GM23338 (cell line): ENCODE measurements at regions not wholly inside any gene's neighbourhood (a gene's known extent, or its start where the extent isn't known, plus 50 kb on each side); places are given as distances from the start of the nearest gene placed in this dataset.

Experiments
- ATAC-seq: fragments of 200-7000 bp; cut with Tn5 transposase; 3 replicates; pipeline ENCODE4 v1.9.1; 2020
- DNase-seq: peaks from one replicate; pipeline ENCODE4 v3.0.0-alpha.2; 2015; ENCODE audit warnings: low spot score
- H2AFZ ChIP-seq: fragments of 200-600 bp; sonication (generic); 2 replicates; pipeline ENCODE4 v1.8.0; 2016; ENCODE audit warnings: antibody characterized with exemption, mild to moderate bottlenecking, moderate library complexity
- H3F3A ChIP-seq: fragments of 200-600 bp; sonication (generic); replicated peaks from 2 replicates; pipeline ENCODE4 v1.8.0; 2017; ENCODE audit warnings: antibody characterized with exemption, mixed run types, low read depth
- H3K27ac ChIP-seq: fragments of 200-600 bp; sonication (generic); 2 replicates; pipeline ENCODE4 v1.6.1; 2016; ENCODE audit warnings: low read depth
- H3K27me3 ChIP-seq: fragments of 200-600 bp; sonication (generic); 2 replicates; pipeline ENCODE4 v1.8.0; 2016; ENCODE audit warnings: mild to moderate bottlenecking, mixed run types, moderate library complexity; ENCODE audit not compliant: insufficient read depth
- H3K36me3 ChIP-seq: fragments of 200-600 bp; sonication (generic); 2 replicates; pipeline ENCODE4 v1.8.0; 2016; ENCODE audit warnings: mild to moderate bottlenecking; ENCODE audit not compliant: insufficient read depth
- H3K4me1 ChIP-seq: fragments of 200-600 bp; sonication (generic); 2 replicates; pipeline ENCODE4 v1.8.0; 2016; ENCODE audit warnings: mild to moderate bottlenecking, moderate library complexity; ENCODE audit not compliant: insufficient read depth
- H3K4me2 ChIP-seq: fragments of 200-600 bp; sonication (generic); 2 replicates; pipeline ENCODE4 v1.7.1; 2017; ENCODE audit warnings: mixed run types
- H3K4me3 ChIP-seq: fragments of 200-600 bp; sonication (generic); 2 replicates; pipeline ENCODE4 v1.6.1; 2016; ENCODE audit warnings: mixed run types
- H3K79me2 ChIP-seq: fragments of 200-600 bp; sonication (generic); replicated peaks from 2 replicates; pipeline ENCODE4 v1.8.0; 2017; ENCODE audit warnings: mild to moderate bottlenecking; ENCODE audit not compliant: insufficient read depth
- H3K9me2 ChIP-seq: fragments of 200-600 bp; sonication (generic); 2 replicates; pipeline ENCODE4 v1.8.0; 2017; ENCODE audit not compliant: insufficient read depth
- H4K20me1 ChIP-seq: fragments of 200-600 bp; sonication (generic); replicated peaks from 2 replicates; pipeline ENCODE4 v1.8.0; 2017; ENCODE audit warnings: mild to moderate bottlenecking; ENCODE audit not compliant: insufficient read depth
- H3K27ac Mint-ChIP-seq: 2 replicates; pipeline ENCODE4 v1.8.0; 2020; ENCODE audit warnings: inconsistent platforms, mild to moderate bottlenecking, moderate library complexity, mixed read lengths
- H3K27me3 Mint-ChIP-seq: 3 replicates; pipeline ENCODE4 v1.8.0; 2022; ENCODE audit warnings: low read depth, mild to moderate bottlenecking, moderate library complexity, mixed read lengths, inconsistent platforms; ENCODE audit not compliant: insufficient read depth, poor library complexity
- H3K36me3 Mint-ChIP-seq: 3 replicates; pipeline ENCODE4 v1.8.0; 2021; ENCODE audit warnings: low read depth, mild to moderate bottlenecking, inconsistent platforms, moderate library complexity, mixed read lengths
- H3K4me1 Mint-ChIP-seq: 3 replicates; pipeline ENCODE4 v1.8.0; 2020; ENCODE audit warnings: mild to moderate bottlenecking, inconsistent platforms, mixed read lengths
- H3K4me3 Mint-ChIP-seq: 3 replicates; pipeline ENCODE4 v1.8.0; 2021; ENCODE audit warnings: moderate library complexity, mild to moderate bottlenecking, inconsistent platforms, mixed read lengths
- H3K9me3 Mint-ChIP-seq: 3 replicates; pipeline ENCODE4 v1.8.0; 2020; ENCODE audit warnings: moderate library complexity, mild to moderate bottlenecking, inconsistent platforms, mixed read lengths
- CTCF ChIP-seq, 2 experiments: fragments of 200-600 bp in 1 of 2; sonication (generic) in 1 of 2; conservative IDR thresholded peaks; 2 replicates each; pipeline versions ENCODE4 v1.5.1 to v1.6.1; 2016 to 2017; ENCODE audit warnings: antibody characterized with exemption in 2 of 2, low read depth in 2 of 2, mild to moderate bottlenecking in 2 of 2, moderate library complexity in 1 of 2
- EZH2 ChIP-seq: fragments of 200-600 bp; sonication (generic); IDR thresholded peaks from one replicate; pipeline ENCODE4 v1.8.0; 2017; ENCODE audit warnings: antibody characterized with exemption, mild to moderate bottlenecking, low read depth; ENCODE audit not compliant: unreplicated experiment
- EZH2phosphoT487 ChIP-seq: fragments of 200-600 bp; sonication (generic); IDR thresholded peaks from one replicate; pipeline ENCODE4 v1.8.1; 2018; ENCODE audit warnings: antibody characterized with exemption; ENCODE audit not compliant: unreplicated experiment
- JUNB ChIP-seq: IDR thresholded peaks from one replicate; pipeline ENCODE4 v1.6.1; 2016; ENCODE audit warnings: antibody characterized with exemption; ENCODE audit not compliant: unreplicated experiment
- POLR2AphosphoS5 ChIP-seq: IDR thresholded peaks from 2 replicates; pipeline ENCODE4 v1.6.1; 2016; ENCODE audit warnings: antibody characterized with exemption, low read depth
- ZNF331 ChIP-seq: fragments of 250-450 bp; sonication (Bioruptor Pico); IDR thresholded peaks from 2 replicates; pipeline ENCODE4 v1.5.0; 2020; ENCODE audit warnings: low read depth, mild to moderate bottlenecking, moderate library complexity
- TF ChIP-seq, protein P1 (sequence below): fragments of 250-450 bp; sonication (Bioruptor Pico); IDR thresholded peaks from 2 replicates; pipeline ENCODE4 v1.5.0; 2020; ENCODE audit warnings: mild to moderate bottlenecking, moderate library complexity

GRCh38 chr2:129914538-129915302, 64.7 kb upstream of the RAB6C start:
- Histone ChIP-seq H3K4me3 (no peak overlapping the region), H3K27ac (no peak overlapping the region), H3K4me1 (no peaks in the 10 kb centered on the region), H3K4me2 (no peak overlapping the region), H3K36me3 (no peaks in the 10 kb centered on the region), H4K20me1 (no peaks in the 10 kb centered on the region), H3K27me3 (no peaks in the 10 kb centered on the region), H2AFZ (no peak overlapping the region), H3K79me2 (no peaks in the 10 kb centered on the region), H3F3A (no peaks in the 10 kb centered on the region), H3K9me2 (peaks cover 7% of the 10 kb centered on the region; the same call in 1 of the 2 replicates)
- no peak overlapping the region for H3K27ac Mint-ChIP-seq
- TF ChIP-seq ZNF331 (CRISPR knock-in tag): no peak
- no peak for TF ChIP-seq POLR2AphosphoS5
- TF ChIP-seq, protein P1, sequence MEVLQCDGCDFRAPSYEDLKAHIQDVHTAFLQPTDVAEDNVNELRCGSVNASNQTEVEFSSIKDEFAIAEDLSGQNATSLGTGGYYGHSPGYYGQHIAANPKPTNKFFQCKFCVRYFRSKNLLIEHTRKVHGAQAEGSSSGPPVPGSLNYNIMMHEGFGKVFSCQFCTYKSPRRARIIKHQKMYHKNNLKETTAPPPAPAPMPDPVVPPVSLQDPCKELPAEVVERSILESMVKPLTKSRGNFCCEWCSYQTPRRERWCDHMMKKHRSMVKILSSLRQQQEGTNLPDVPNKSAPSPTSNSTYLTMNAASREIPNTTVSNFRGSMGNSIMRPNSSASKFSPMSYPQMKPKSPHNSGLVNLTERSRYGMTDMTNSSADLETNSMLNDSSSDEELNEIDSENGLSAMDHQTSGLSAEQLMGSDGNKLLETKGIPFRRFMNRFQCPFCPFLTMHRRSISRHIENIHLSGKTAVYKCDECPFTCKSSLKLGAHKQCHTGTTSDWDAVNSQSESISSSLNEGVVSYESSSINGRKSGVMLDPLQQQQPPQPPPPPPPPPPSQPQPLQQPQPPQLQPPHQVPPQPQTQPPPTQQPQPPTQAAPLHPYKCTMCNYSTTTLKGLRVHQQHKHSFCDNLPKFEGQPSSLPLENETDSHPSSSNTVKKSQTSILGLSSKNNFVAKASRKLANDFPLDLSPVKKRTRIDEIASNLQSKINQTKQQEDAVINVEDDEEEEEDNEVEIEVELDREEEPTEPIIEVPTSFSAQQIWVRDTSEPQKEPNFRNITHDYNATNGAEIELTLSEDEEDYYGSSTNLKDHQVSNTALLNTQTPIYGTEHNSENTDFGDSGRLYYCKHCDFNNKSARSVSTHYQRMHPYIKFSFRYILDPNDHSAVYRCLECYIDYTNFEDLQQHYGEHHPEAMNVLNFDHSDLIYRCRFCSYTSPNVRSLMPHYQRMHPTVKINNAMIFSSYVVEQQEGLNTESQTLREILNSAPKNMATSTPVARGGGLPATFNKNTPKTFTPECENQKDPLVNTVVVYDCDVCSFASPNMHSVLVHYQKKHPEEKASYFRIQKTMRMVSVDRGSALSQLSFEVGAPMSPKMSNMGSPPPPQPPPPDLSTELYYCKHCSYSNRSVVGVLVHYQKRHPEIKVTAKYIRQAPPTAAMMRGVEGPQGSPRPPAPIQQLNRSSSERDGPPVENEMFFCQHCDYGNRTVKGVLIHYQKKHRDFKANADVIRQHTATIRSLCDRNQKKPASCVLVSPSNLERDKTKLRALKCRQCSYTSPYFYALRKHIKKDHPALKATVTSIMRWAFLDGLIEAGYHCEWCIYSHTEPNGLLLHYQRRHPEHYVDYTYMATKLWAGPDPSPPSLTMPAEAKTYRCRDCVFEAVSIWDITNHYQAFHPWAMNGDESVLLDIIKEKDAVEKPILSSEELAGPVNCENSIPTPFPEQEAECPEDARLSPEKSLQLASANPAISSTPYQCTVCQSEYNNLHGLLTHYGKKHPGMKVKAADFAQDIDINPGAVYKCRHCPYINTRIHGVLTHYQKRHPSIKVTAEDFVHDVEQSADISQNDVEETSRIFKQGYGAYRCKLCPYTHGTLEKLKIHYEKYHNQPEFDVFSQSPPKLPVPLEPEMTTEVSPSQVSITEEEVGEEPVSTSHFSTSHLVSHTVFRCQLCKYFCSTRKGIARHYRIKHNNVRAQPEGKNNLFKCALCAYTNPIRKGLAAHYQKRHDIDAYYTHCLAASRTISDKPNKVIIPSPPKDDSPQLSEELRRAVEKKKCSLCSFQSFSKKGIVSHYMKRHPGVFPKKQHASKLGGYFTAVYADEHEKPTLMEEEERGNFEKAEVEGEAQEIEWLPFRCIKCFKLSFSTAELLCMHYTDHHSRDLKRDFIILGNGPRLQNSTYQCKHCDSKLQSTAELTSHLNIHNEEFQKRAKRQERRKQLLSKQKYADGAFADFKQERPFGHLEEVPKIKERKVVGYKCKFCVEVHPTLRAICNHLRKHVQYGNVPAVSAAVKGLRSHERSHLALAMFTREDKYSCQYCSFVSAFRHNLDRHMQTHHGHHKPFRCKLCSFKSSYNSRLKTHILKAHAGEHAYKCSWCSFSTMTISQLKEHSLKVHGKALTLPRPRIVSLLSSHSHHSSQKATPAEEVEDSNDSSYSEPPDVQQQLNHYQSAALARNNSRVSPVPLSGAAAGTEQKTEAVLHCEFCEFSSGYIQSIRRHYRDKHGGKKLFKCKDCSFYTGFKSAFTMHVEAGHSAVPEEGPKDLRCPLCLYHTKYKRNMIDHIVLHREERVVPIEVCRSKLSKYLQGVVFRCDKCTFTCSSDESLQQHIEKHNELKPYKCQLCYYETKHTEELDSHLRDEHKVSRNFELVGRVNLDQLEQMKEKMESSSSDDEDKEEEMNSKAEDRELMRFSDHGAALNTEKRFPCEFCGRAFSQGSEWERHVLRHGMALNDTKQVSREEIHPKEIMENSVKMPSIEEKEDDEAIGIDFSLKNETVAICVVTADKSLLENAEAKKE (CRISPR knock-in tag): no peak
- no peak for TF ChIP-seq EZH2
- no peak for TF ChIP-seq JUNB
- TF ChIP-seq CTCF (conservative IDR thresholded peaks at IDR 0.05; ENCODE audit: low read depth in 2 of 2): no peak
- no peak for TF ChIP-seq EZH2phosphoT487
- DNase-seq: no peak
- peaks cover 4% of the 10 kb centered on the region; the same call in 2 of the 3 replicates for H3K4me1 Mint-ChIP-seq
- peaks cover 3% of the 10 kb centered on the region; the same call in 2 of the 3 replicates for H3K36me3 Mint-ChIP-seq
- H3K27me3 Mint-ChIP-seq: peaks cover 13% of the 10 kb centered on the region
- ATAC-seq: no peak
- peaks cover 19% of the 10 kb centered on the region for H3K9me3 Mint-ChIP-seq
- no peak overlapping the region for H3K4me3 Mint-ChIP-seq
